Stimulated activated memory B cell treated with anti-CD40 and anti-IgM and Interleukin-4, amounts not matched to agents 10 μg/mL and 1 μg/mL and 100 μg/mL, for 72 hours (primary cell): ENCODE measurements at regions not wholly inside any gene's neighbourhood (a gene's known extent, or its start where the extent isn't known, plus 50 kb on each side); places are given as distances from the start of the nearest gene placed in this dataset.

Source experiments
- ATAC-seq: fragments of 150-1000 bp; cut with Tn5 transposase; 2 replicates; pipeline ENCODE4 v1.10.0; 2021
- H3K27ac Mint-ChIP-seq: one replicate; pipeline ENCODE4 v1.8.0; 2022; ENCODE audit warnings: mild to moderate bottlenecking, mixed read lengths
- H3K27me3 Mint-ChIP-seq: one replicate; pipeline ENCODE4 v1.8.0; 2022; ENCODE audit warnings: mixed read lengths
- H3K36me3 Mint-ChIP-seq: one replicate; pipeline ENCODE4 v1.8.0; 2022; ENCODE audit warnings: mixed read lengths
- H3K4me1 Mint-ChIP-seq: one replicate; pipeline ENCODE4 v1.8.0; 2022; ENCODE audit warnings: mixed read lengths
- H3K4me3 Mint-ChIP-seq: one replicate; pipeline ENCODE4 v1.8.0; 2022; ENCODE audit warnings: mild to moderate bottlenecking, moderate library complexity, mixed read lengths
- H3K9me3 Mint-ChIP-seq: one replicate; pipeline ENCODE4 v1.8.0; 2022; ENCODE audit warnings: mixed read lengths

GRCh38 chr7:125773113-125773785 is 843.6 kb upstream of the POT1 start:
- Mint-ChIP-seq H3K27ac (no peak overlapping the region), H3K27me3 (no peaks in the 10 kb centered on the region)

GRCh38 chr7:125747966-125748365 is 818.3 kb upstream of the POT1 start:
- ATAC-seq, result no peak
- Mint-ChIP-seq H3K27ac (no peak overlapping the region), H3K27me3 (no peaks in the 10 kb centered on the region), H3K4me1 (no peaks in the 10 kb centered on the region), H3K36me3 (no peaks in the 10 kb centered on the region), H3K9me3 (peaks cover 6% of the 10 kb centered on the region), H3K4me3 (no peak overlapping the region)

More at GRCh38 chr7:125773113-125773785, 843.6 kb upstream of the POT1 start:
- ATAC-seq, result no peak
- no peaks in the 10 kb centered on the region for H3K9me3 Mint-ChIP-seq
- no peaks in the 10 kb centered on the region for H3K4me1 Mint-ChIP-seq
- H3K36me3 Mint-ChIP-seq, result no peaks in the 10 kb centered on the region
- no peak overlapping the region for H3K4me3 Mint-ChIP-seq

DNA sequence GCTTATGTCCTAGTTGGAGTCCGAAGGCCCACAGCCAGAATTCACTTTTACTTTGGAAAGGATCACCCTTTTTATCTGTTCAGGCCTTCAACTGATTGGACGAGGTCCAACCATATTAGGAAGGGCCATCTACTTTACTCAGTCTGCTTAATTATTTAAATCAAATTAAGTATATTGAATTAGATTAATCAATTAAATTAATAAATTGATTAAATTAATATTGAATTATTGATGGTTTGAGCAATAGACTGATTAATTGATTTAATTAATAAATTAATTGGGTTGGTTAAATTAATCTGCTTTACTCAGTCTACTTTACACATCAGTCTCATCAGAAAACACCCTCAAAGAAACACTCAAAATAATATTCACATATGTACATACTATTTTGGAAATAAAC is 816.9 kb upstream of the POT1 start:
- Mint-ChIP-seq H3K4me1 (no peaks in the 10 kb centered on the region), H3K27ac (no peak overlapping the region), H3K9me3 (peaks cover 6% of the 10 kb centered on the region), H3K36me3 (no peaks in the 10 kb centered on the region), H3K27me3 (no peaks in the 10 kb centered on the region), H3K4me3 (no peak overlapping the region)
- no peak for ATAC-seq

DNA sequence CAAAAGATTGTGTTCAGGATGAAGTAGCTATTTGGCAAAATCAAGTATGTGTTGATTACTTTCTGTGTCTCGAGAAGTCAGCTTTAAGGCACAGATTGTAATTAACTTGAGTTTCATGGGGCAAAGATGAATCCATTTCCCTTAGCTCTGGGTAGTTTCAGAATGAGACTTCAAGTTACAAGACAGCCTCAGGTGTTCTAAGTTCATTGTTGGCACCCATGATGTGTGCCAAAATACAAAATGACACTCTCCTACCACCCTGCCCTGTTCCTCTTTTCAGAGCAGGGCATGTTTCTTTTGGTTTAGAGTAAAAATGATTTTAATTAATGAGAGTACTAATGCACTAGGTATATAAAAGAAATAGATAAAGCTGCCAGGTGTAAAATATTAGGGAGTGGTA is 797.6 kb upstream of the POT1 start:
- Mint-ChIP-seq H3K9me3 (no peaks in the 10 kb centered on the region), H3K36me3 (no peaks in the 10 kb centered on the region), H3K4me3 (no peak overlapping the region), H3K27me3 (no peaks in the 10 kb centered on the region), H3K4me1 (no peaks in the 10 kb centered on the region), H3K27ac (no peak overlapping the region)
- ATAC-seq, result no peak

- Mint-ChIP-seq H3K36me3 (no peaks in the 10 kb centered on the region), H3K9me3 (peaks cover 4% of the 10 kb centered on the region), H3K4me3 (no peak overlapping the region), H3K4me1 (no peaks in the 10 kb centered on the region), H3K27ac (no peak overlapping the region), H3K27me3 (no peaks in the 10 kb centered on the region)
- no peak for ATAC-seq
Observed at GRCh38 chr7:125695626-125696025, 766.0 kb upstream of the POT1 start.

GRCh38 chr7:125683156-125683555 is 753.5 kb upstream of the POT1 start:
- Mint-ChIP-seq H3K9me3 (no peaks in the 10 kb centered on the region), H3K4me1 (no peaks in the 10 kb centered on the region), H3K27me3 (no peaks in the 10 kb centered on the region), H3K36me3 (no peaks in the 10 kb centered on the region), H3K27ac (no peak overlapping the region), H3K4me3 (no peak overlapping the region)
- no peak for ATAC-seq

- Mint-ChIP-seq H3K9me3 (no peaks in the 10 kb centered on the region), H3K36me3 (no peaks in the 10 kb centered on the region), H3K27ac (no peak overlapping the region), H3K4me1 (no peaks in the 10 kb centered on the region), H3K4me3 (no peak overlapping the region), H3K27me3 (no peaks in the 10 kb centered on the region)
- peak; percentile 34 for ATAC-seq
Observed at GRCh38 chr7:125681508-125681907, 751.9 kb upstream of the POT1 start.

- Mint-ChIP-seq H3K4me1 (no peaks in the 10 kb centered on the region), H3K36me3 (no peaks in the 10 kb centered on the region), H3K9me3 (no peaks in the 10 kb centered on the region), H3K4me3 (no peak overlapping the region), H3K27ac (no peak overlapping the region), H3K27me3 (no peaks in the 10 kb centered on the region)
- no peak for ATAC-seq
Observed at GRCh38 chr7:125678771-125679170, 749.1 kb upstream of the POT1 start.

DNA sequence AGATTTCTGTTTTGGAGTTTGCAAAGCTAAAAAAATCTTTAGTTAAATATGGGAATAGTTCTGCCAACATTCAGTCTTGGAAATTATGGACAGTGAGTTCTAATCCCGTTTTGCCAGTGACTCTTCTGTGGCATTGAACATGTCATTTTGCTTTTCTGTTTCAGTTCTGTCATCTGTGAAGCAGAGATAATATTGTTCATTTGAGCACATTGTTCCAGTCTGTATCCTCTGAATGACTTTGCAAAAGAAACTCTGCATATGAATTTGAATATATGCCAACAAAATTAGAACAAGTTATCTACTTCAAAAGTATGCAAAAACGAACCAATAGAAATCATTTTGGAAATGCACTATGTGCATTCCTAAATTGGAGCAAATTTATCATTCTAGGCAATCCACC is 746.0 kb upstream of the POT1 start:
- Mint-ChIP-seq H3K9me3 (no peaks in the 10 kb centered on the region), H3K4me1 (no peaks in the 10 kb centered on the region), H3K4me3 (no peak overlapping the region)

GRCh38 chr7:125675169-125675568 is 745.5 kb upstream of the POT1 start:
- H3K27me3 Mint-ChIP-seq, result no peaks in the 10 kb centered on the region
- H3K9me3 Mint-ChIP-seq, result no peaks in the 10 kb centered on the region
- no peak overlapping the region for H3K27ac Mint-ChIP-seq
- H3K4me1 Mint-ChIP-seq, result no peaks in the 10 kb centered on the region
- no peaks in the 10 kb centered on the region for H3K36me3 Mint-ChIP-seq
- no peak for ATAC-seq
- H3K4me3 Mint-ChIP-seq, result no peak overlapping the region

More for the DNA sequence above, 746.0 kb upstream of the POT1 start:
- Mint-ChIP-seq H3K27ac (no peak overlapping the region), H3K36me3 (no peaks in the 10 kb centered on the region), H3K27me3 (no peaks in the 10 kb centered on the region)
- ATAC-seq, result no peak

GRCh38 chr7:125670926-125671572 is 741.4 kb upstream of the POT1 start:
- Mint-ChIP-seq H3K4me3 (no peak overlapping the region), H3K4me1 (no peaks in the 10 kb centered on the region), H3K36me3 (no peaks in the 10 kb centered on the region), H3K27ac (no peak overlapping the region), H3K9me3 (no peaks in the 10 kb centered on the region), H3K27me3 (no peaks in the 10 kb centered on the region)
- no peak for ATAC-seq

- Mint-ChIP-seq H3K36me3 (no peaks in the 10 kb centered on the region), H3K27me3 (no peaks in the 10 kb centered on the region), H3K9me3 (no peaks in the 10 kb centered on the region), H3K27ac (no peak overlapping the region), H3K4me1 (no peaks in the 10 kb centered on the region), H3K4me3 (no peak overlapping the region)
- no peak for ATAC-seq
Observed at GRCh38 chr7:125668321-125668993, 738.8 kb upstream of the POT1 start.

- Mint-ChIP-seq H3K27ac (no peak overlapping the region), H3K4me1 (no peaks in the 10 kb centered on the region), H3K27me3 (no peaks in the 10 kb centered on the region), H3K36me3 (no peaks in the 10 kb centered on the region), H3K4me3 (no peak overlapping the region), H3K9me3 (peaks cover 5% of the 10 kb centered on the region)
- ATAC-seq, result no peak
Observed at GRCh38 chr7:125664625-125665024, 735.0 kb upstream of the POT1 start.

DNA sequence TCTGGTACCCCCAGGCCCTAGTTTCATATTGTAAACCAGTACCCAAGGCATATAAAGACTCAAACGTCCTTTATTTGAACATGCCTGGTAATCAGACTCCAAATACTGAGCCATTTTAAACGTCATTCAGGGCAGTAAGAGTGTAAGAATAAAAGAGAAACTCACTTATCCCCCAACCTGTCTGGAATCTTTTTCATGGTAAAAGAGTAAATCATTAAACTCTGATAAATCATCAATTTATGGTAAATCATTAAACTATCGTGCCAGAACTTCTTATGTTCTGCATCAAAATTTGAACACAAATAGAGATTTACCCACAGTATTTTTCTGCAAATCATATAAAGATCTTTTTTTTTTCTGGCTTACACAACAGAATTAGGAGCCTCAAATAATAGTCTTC is 734.3 kb upstream of the POT1 start:
- no peak for ATAC-seq
- H3K27me3 Mint-ChIP-seq, result no peaks in the 10 kb centered on the region
- H3K36me3 Mint-ChIP-seq, result no peaks in the 10 kb centered on the region
- H3K4me3 Mint-ChIP-seq, result no peak overlapping the region
- peaks cover 5% of the 10 kb centered on the region for H3K9me3 Mint-ChIP-seq
- H3K27ac Mint-ChIP-seq, result no peak overlapping the region
- no peaks in the 10 kb centered on the region for H3K4me1 Mint-ChIP-seq

- H3K4me3 Mint-ChIP-seq, result no peak overlapping the region
- no peaks in the 10 kb centered on the region for H3K27me3 Mint-ChIP-seq
- H3K27ac Mint-ChIP-seq, result no peak overlapping the region
Observed at GRCh38 chr7:125661677-125662076, 732.1 kb upstream of the POT1 start.

GRCh38 chr7:125661006-125661405 is 731.4 kb upstream of the POT1 start:
- no peak for ATAC-seq
- H3K36me3 Mint-ChIP-seq, result no peaks in the 10 kb centered on the region
- peaks cover 5% of the 10 kb centered on the region for H3K9me3 Mint-ChIP-seq
- H3K4me1 Mint-ChIP-seq, result no peaks in the 10 kb centered on the region
- H3K4me3 Mint-ChIP-seq, result no peak overlapping the region
- H3K27ac Mint-ChIP-seq, result no peak overlapping the region
- H3K27me3 Mint-ChIP-seq, result no peaks in the 10 kb centered on the region

More at GRCh38 chr7:125661677-125662076, 732.1 kb upstream of the POT1 start:
- Mint-ChIP-seq H3K4me1 (no peaks in the 10 kb centered on the region), H3K9me3 (peaks cover 5% of the 10 kb centered on the region), H3K36me3 (no peaks in the 10 kb centered on the region)
- ATAC-seq, result peak; percentile 64
